ENCODE measurements at regions not wholly inside any gene's neighbourhood (a gene's known extent, or its start where the extent isn't known, plus 50 kb on each side); places are given as distances from the start of the nearest gene placed in this dataset.

- TF ChIP-seq CTCF (IDR thresholded peaks at IDR 0.05; ENCODE audit: control insufficient read depth, insufficient read depth, low read depth, low read length, missing control alignments): no peak
- DNase-seq (ENCODE audit: low read depth): no peak
- H3K4me3 ChIP-seq (ENCODE audit: control insufficient read depth, low read depth, low read length): no peak overlapping the region
Observed at GRCh38 chr4:100069207-100069606, 119.1 kb upstream of the H2AZ1 start.

GRCh38 chr4:100067255-100067654 lies 117.2 kb upstream of the H2AZ1 start:
- no peak for DNase-seq (ENCODE audit: low read depth)
- no peak for TF ChIP-seq CTCF (IDR thresholded peaks at IDR 0.05; ENCODE audit: control insufficient read depth, insufficient read depth, low read depth, low read length, missing control alignments)
- H3K4me3 ChIP-seq (ENCODE audit: control insufficient read depth, low read depth, low read length): no peak overlapping the region

GRCh38 chr4:100063355-100063754 lies 113.3 kb upstream of the H2AZ1 start:
- no peak for DNase-seq (ENCODE audit: low read depth)
- no peak for TF ChIP-seq CTCF (IDR thresholded peaks at IDR 0.05; ENCODE audit: control insufficient read depth, insufficient read depth, low read depth, low read length, missing control alignments)
- H3K4me3 ChIP-seq (ENCODE audit: control insufficient read depth, low read depth, low read length): no peak overlapping the region

GRCh38 chr4:100062921-100063320 lies 112.8 kb upstream of the H2AZ1 start:
- no peak for TF ChIP-seq CTCF (IDR thresholded peaks at IDR 0.05; ENCODE audit: control insufficient read depth, insufficient read depth, low read depth, low read length, missing control alignments)

GRCh38 chr4:100061835-100062234 lies 111.8 kb upstream of the H2AZ1 start:
- TF ChIP-seq CTCF (IDR thresholded peaks at IDR 0.05; ENCODE audit: control insufficient read depth, insufficient read depth, low read depth, low read length, missing control alignments): no peak
- H3K4me3 ChIP-seq (ENCODE audit: control insufficient read depth, low read depth, low read length): no peak overlapping the region
- DNase-seq (ENCODE audit: low read depth): no peak

More at GRCh38 chr4:100062921-100063320, 112.8 kb upstream of the H2AZ1 start:
- H3K4me3 ChIP-seq (ENCODE audit: control insufficient read depth, low read depth, low read length): no peak overlapping the region
- no peak for DNase-seq (ENCODE audit: low read depth)

GRCh38 chr4:100060765-100061416 lies 110.8 kb upstream of the H2AZ1 start:
- TF ChIP-seq CTCF (IDR thresholded peaks at IDR 0.05; ENCODE audit: control insufficient read depth, insufficient read depth, low read depth, low read length, missing control alignments): no peak

More at GRCh38 chr4:100060765-100061416, 110.8 kb upstream of the H2AZ1 start:
- no peak overlapping the region for H3K4me3 ChIP-seq (ENCODE audit: control insufficient read depth, low read depth, low read length)
- DNase-seq (ENCODE audit: low read depth): no peak

Measured in AG09309 (cell line).